ENCODE measurements at regions not wholly inside any gene's neighbourhood (a gene's known extent, or its start where the extent isn't known, plus 50 kb on each side); places are given as distances from the start of the nearest gene placed in this dataset.

GRCh38 chr10:21432266-21432665 is 93.2 kb downstream of the SKIDA1 start:
- Histone ChIP-seq H3K4me1 (no peaks in the 10 kb centered on the region), H3K36me3 (no peaks in the 10 kb centered on the region), H3K27ac (no peak overlapping the region), H3K4me3 (no peak overlapping the region), H3K27me3 (replicated peaks in 1 of 7) (no peaks in the 10 kb centered on the region), H3K9me3 (peaks cover 0 to 14% (median 7%) of the 10 kb centered on the region in 8 donors)
- TF ChIP-seq CTCF (IDR thresholded peaks at IDR 0.05 in 8 of 11, conservative IDR thresholded peaks at IDR 0.05 in 3 of 11) (no peak), POLR2A (IDR thresholded peaks at IDR 0.05) (no peak), POLR2AphosphoS5 (IDR thresholded peaks at IDR 0.05) (no peak)
- 88 to 96% (median 94%) methylated on average over 1 of the region's 1 CpG for WGBS, 5 donors
- intact Hi-C loops (cut with DNase I; ENCODE audit: low total_unique reads), result no loop called here
- DNase-seq, result no peak

- H3K4me3 ChIP-seq, result no peak overlapping the region
- H3K4me1 ChIP-seq, result no peaks in the 10 kb centered on the region
- H3K27me3 ChIP-seq (replicated peaks in 1 of 7), result no peaks in the 10 kb centered on the region
- TF ChIP-seq POLR2AphosphoS5 (IDR thresholded peaks at IDR 0.05) (no peak), POLR2A (IDR thresholded peaks at IDR 0.05) (no peak), CTCF (IDR thresholded peaks at IDR 0.05 in 8 of 11, conservative IDR thresholded peaks at IDR 0.05 in 3 of 11) (no peak)
- H3K9me3 ChIP-seq, result peaks cover 0 to 18% (median 11%) of the 10 kb centered on the region in 8 donors
- intact Hi-C loops (cut with DNase I; ENCODE audit: low total_unique reads), result no loop called here
- H3K36me3 ChIP-seq, result no peaks in the 10 kb centered on the region
- no peak for DNase-seq
- no peak overlapping the region for H3K27ac ChIP-seq
- 72 to 92% (median 77%) methylated on average over 2 of the region's 2 CpGs for WGBS, 5 donors
Measured at GRCh38 chr10:21431799-21432198, 93.7 kb downstream of the SKIDA1 start.

GRCh38 chr10:21427804-21428481 is 97.5 kb downstream of the SKIDA1 start:
- TF ChIP-seq CTCF (IDR thresholded peaks at IDR 0.05 in 8 of 11, conservative IDR thresholded peaks at IDR 0.05 in 3 of 11) (no peak), POLR2A (IDR thresholded peaks at IDR 0.05) (no peak), POLR2AphosphoS5 (IDR thresholded peaks at IDR 0.05) (no peak)
- 55 to 82% (median 75%) methylated on average over 6 of the region's 6 CpGs for WGBS, 5 donors

GRCh38 chr10:21424459-21424861 is 101.0 kb downstream of the SKIDA1 start:
- no peaks in the 10 kb centered on the region for H3K4me1 ChIP-seq
- no peaks in the 10 kb centered on the region for H3K27me3 ChIP-seq (replicated peaks in 1 of 7)
- no peak overlapping the region for H3K4me3 ChIP-seq
- no peak for DNase-seq
- WGBS, 5 donors, result 67 to 80% (median 74%) methylated on average over 3 of the region's 3 CpGs
- no peak overlapping the region for H3K27ac ChIP-seq
- no peaks in the 10 kb centered on the region for H3K36me3 ChIP-seq
- intact Hi-C loops (cut with DNase I; ENCODE audit: low total_unique reads), result no loop called here
- TF ChIP-seq POLR2AphosphoS5 (IDR thresholded peaks at IDR 0.05) (no peak), CTCF (IDR thresholded peaks at IDR 0.05 in 8 of 11, conservative IDR thresholded peaks at IDR 0.05 in 3 of 11) (no peak), POLR2A (IDR thresholded peaks at IDR 0.05) (no peak)
- peaks cover 0 to 23% (median 13%) of the 10 kb centered on the region in 8 donors for H3K9me3 ChIP-seq

More at GRCh38 chr10:21427804-21428481, 97.5 kb downstream of the SKIDA1 start:
- no peak for DNase-seq
- Histone ChIP-seq H3K27ac (no peak overlapping the region), H3K36me3 (no peaks in the 10 kb centered on the region), H3K4me3 (no peak overlapping the region), H3K27me3 (replicated peaks in 1 of 7) (no peaks in the 10 kb centered on the region), H3K4me1 (no peaks in the 10 kb centered on the region), H3K9me3 (peaks cover 0 to 23% (median 13%) of the 10 kb centered on the region in 8 donors)
- intact Hi-C loops (cut with DNase I; ENCODE audit: low total_unique reads), result no loop called here
